GM21529 (cell line): ENCODE measurements at regions not wholly inside any gene's neighbourhood (a gene's known extent, or its start where the extent isn't known, plus 50 kb on each side); places are given as distances from the start of the nearest gene placed in this dataset.
"Not testable (repeated sequence)": the region's sequence is repeated elsewhere in the genome, so short reads cannot be mapped to it uniquely, and the experiment has no call there.

Source experiments
- ATAC-seq: cut with Tn5 transposase; IDR thresholded peaks from one replicate; pipeline ENCODE4 v1.9.1; 2021; ENCODE audit not compliant: unreplicated experiment

DNA sequence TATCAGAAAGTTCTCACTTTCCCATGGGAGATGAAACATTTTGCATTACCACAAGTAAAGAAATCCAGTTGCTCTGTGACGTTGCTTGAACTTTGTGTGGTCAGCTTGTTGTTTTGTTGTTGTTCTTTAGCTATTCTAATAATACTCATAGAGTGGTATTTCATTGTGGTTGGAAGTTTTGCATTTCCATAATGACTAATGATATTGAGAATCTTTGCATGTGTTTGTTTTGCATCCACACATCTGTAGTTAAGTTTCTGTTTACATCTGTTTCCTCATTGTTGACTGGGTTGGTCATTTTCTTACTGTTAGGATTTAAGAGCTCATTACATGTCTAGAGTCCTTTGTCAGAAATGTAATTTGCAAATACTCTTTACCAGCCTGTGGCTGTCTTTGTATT, 133.2 kb upstream of the LRRC61 start:
- ATAC-seq: peak; percentile 94

DNA sequence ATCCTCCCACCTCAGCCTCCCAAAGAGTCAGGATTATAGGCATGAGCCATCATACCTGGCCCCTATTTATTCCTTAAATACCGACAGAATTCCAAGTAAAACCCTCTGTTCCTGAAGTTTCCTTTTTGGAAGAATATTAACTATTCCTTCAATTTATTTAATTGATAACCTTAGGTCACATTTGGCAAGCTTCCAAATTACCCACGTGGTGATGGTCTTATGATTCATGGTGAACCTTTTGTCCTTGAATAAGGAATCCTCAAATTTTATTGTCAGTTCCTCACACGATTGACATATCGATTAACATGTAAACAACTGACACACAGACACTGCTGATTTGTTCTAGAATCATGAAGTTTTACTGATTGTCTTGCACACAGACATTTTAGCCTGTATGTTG, 130.6 kb upstream of the LRRC61 start:
- not testable (repeated sequence) for ATAC-seq

DNA sequence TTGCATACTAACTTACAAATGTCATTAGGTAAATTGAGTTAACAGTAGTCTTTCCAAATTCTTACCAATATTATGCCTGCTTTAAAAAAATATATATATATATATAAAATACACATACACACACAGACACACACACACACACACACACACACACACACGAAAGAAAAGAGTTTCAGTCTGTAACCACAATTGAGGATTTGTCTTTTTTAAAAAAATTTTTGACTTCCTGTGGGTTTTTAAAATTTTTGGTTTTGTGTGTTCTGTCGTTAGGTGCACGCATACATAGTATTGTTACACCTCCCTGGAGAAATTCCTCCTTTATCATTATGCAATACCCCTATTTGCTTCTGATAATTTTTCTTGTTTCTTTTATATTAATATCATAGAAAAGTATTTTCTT, 129.3 kb upstream of the LRRC61 start:
- not testable (repeated sequence) for ATAC-seq
